Activated CD4-positive, alpha-beta T cell treated with anti-CD3 and anti-CD28 coated beads, Interleukin-10, Interleukin-2, amounts not matched to agents 100 ng/mL and 50 ng/mL, durations not matched to agents 16 hours and 8 hours (primary cell): ENCODE measurements at regions not wholly inside any gene's neighbourhood (a gene's known extent, or its start where the extent isn't known, plus 50 kb on each side); places are given as distances from the start of the nearest gene placed in this dataset.
"Not testable (repeated sequence)": the region's sequence is repeated elsewhere in the genome, so short reads cannot be mapped to it uniquely, and the experiment has no call there.

Experiments used
- DNase-seq: peaks from one replicate; pipeline ENCODE4 v3.0.0-alpha.2; 2020

DNA sequence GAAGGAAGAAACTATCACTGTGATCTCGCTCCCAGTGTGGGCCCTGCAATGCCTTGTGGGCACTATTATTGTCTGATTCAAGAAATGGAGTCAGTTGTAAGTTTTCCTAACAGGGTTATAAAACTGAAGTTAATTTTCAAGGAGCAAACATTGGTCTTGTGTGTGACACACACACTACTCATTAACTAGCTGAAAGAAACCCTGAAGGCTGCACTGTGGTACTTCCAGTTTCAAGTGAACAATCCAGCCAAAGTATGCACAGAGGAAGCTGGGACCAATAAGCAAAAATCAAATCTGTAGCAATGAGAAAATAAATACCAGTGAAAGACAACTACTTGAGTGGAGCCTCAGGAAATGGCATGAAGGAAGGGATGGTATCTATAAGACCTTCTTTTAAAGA lies 506.6 kb upstream of the POT1 start:
- no peak for DNase-seq

DNA sequence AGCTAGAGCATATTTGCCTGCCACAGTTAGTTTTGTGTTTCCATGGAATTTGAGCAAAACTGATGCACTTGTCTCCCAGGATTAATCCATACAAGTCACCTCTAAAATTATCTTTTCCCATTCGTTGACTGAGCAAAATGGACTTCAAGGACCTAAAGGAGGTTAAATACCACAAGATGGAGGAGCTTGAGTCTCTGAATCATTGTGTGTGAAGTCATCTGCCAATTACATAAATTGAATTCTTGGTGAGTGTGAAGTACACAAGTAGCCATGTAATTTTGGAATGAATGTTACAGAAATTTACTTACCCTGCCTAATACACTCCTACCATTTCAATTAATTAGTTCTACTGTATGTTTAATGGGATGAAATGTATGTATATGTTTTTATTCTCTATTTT lies 501.7 kb upstream of the POT1 start:
- no peak for DNase-seq

DNA sequence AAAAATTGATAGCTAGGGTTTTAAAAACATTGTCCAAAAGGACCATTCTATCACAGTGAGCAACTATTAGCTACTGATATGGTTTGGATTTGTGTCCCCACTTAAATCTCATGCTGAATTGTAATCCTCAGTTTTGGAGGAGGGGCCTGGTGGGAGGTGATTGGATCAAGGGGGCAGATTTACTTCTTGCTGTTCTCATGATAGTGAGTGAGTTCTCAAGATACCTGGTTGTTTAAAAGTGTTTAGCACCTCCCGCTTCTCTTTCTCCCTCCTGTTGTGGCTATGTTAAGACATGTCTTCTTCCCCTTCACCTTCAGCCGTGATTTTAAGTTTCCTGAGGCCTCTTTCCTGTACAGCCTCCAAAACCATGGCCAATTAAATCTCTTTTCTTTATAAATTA lies 500.4 kb upstream of the POT1 start:
- no peak for DNase-seq

DNA sequence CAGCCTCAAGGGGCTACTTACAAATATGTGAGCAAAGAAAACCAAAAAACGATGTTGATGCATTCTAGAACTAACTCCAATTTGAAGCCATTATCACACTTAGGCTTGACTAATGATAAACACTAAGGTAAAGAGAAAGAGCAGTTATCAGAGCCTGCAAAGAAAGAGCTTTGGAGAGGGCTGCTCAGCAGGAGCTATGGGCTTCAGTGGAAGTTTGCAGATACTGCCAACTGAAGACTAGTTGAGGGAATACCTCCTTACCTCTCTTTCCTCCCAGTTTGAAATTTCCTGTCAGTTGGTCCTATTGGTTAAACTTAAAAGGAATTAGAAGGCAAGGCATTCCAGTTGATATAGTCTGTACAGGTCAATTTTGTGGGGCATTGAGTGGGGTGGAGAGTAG lies 498.1 kb upstream of the POT1 start:
- no peak for DNase-seq

DNA sequence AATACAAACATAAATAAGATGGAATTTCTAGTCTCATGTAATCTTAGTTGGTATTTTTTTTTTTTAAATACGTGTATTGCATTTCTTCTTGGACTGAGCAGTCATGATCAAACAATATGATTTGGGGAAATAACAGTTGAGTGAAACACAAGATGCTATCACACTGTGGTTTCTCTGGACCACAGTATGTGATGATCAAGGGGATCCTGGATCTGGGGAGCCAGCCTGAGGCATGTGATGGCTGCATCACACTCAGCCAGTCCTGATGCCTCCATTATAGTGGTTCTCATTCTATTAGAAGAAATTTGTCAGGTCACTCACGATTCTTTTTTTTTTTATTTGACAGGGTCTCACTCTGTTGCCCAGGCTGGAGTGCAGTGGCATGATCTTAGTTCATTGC lies 495.9 kb upstream of the POT1 start:
- DNase-seq = no peak

DNA sequence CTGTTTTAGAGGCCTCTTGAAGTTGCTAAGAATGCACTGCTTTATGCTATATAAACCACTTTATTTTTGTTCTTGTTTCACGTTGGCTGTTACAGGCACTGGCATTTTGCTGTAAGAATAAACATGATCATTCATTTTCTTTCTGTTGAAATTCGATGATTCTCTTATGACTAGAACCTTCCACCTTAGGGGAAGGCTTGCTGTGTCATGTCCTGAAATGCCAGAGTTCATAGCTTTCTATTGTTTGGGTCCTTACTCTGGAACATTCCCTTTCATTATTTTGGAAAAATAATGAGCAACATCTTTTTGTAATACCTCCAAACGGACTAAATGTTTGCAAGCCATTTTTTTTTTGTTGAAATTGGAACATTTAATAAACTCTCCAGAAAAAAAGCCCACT lies 495.1 kb upstream of the POT1 start:
- DNase-seq = no peak

DNA sequence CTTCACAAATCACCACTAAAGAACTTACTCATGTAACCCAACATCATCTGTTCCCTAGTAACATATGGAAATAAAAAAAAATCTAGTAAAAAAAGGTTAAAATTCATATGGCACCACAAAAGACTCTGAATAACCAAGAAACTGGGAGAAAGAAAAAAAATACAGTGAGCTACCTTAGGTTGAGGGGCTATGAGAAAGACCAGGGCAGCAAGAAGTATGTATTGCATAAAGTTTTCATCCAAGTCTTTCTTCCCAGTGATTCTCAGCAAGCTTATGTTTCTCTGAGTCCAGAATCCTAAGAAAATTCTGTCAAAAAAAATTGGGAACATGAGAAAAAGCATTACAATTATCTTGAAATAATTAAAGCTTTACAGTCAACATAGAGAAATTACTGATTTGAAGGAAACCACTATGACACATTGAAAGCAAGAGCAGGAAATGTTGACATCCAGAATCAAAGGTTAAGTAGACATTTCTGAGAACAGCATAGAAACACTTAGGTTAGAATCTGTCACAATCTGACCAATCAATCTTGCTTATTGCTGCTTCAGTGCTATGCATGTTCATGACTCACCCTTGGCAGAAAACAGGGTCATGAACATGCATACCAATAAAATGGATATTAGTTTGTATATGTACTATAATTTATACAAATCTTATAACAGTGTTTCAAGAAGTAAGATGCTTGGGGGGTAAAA lies 494.0 kb upstream of the POT1 start:
- DNase-seq = peak; percentile 53

DNA sequence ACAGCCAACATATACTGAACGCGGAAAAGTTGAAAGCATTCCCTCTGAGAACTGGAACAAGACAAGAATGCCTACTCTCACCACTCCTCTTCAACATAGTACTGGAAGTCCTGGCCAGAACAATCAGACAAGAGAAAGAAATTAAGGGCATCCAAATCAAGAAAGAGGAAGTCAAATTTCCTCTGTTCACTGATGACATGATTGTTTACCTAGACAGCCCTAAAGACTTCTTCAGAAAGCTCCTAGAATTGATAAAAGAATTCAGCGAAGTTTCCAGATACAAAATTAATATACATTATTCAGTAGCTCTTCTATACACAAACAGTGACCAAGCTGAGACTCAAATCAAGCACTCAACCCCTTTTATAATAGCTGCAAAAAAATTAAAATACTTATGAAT lies 491.8 kb upstream of the POT1 start:
- not testable (repeated sequence) for DNase-seq

DNA sequence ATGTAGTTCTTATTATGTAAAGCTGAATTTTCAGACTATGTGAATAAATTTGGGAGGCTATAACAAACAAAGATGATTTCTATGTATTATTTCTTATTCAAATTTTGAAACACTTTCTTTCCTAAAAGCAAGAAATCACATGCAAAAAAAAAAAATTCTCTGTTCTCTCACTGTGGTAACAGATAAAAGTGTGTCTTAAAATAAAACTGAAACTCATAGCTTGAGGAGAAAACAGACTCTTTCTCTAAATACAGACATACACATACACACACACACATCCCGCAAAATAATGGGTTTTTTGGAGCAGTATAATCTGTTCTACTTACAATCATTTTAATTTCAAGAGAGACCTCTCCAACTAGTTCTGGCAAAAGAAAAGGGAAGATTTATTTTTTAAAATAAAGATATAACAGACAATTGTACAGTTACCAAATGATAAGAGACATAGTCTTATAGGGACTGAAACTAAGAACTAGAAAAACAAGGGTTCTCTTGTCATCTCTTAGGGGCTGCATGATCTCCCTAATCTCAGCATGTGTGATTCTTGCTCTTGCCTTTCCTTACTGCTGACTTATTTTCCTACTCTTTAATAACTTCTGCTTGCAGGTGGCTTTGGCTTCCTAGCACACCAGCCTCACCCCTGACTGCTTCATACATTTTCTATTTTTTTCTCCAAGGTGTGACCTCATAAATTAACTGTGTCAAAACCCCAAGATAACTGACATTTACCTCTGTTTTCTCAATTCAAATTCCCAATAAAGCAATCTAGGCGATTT lies 483.5 kb upstream of the POT1 start:
- no peak for DNase-seq

DNA sequence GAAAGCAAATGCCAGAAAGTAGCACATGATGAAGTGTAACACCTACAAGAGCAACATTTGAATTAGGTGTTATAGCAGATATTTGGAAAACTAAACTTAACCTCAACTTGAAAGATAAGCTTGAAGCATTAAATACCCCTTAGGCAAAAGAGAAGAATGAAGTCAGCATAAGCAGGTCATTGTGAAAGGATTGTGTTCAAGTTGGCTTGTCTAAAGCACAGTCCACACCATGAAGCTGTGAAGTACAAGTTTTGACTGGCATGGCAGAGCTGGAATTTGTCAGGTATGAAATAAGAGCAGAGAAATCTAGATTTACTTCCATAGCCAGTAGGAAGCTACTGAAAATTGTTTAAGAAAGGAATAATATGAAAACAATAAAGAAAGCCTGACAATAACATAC lies 480.3 kb upstream of the POT1 start:
- no peak for DNase-seq

DNA sequence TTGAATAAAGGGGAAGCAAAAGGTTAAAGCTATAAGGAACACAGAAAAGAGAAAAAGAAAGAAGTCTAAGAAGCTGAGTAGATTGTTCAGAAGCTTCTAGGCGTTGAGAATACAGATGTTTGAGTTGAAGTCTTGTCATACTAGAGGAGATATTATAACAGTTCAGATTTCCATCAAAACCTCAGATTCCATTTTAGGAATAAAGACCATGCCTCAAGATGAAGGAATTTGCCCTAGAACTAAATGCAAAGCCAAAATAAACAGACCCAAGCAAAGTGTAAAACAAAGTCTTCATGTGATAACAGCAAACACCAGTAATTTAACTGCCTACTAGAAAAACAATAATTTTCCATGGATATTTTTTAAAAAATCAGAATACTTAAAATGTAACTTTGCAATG lies 476.5 kb upstream of the POT1 start:
- DNase-seq = no peak

DNA sequence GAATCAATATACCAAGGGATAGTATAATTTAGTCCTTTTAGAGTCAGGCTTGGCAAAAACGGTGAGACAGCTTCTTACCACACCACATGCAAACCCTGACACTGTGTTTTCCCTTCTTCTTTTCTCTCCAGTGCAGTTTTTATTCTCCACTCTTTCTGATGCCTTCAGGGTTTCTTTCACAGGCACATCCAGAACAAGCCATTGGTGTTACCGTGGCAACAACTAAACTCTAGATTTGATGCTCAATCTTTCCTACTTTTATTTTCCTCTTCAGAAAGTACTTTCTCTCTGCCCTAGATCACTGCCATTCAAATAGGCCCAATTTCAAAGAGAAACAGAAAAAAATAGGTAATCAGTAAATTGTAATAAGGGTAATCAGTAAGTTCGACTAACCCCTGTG lies 469.8 kb upstream of the POT1 start:
- no peak for DNase-seq

DNA sequence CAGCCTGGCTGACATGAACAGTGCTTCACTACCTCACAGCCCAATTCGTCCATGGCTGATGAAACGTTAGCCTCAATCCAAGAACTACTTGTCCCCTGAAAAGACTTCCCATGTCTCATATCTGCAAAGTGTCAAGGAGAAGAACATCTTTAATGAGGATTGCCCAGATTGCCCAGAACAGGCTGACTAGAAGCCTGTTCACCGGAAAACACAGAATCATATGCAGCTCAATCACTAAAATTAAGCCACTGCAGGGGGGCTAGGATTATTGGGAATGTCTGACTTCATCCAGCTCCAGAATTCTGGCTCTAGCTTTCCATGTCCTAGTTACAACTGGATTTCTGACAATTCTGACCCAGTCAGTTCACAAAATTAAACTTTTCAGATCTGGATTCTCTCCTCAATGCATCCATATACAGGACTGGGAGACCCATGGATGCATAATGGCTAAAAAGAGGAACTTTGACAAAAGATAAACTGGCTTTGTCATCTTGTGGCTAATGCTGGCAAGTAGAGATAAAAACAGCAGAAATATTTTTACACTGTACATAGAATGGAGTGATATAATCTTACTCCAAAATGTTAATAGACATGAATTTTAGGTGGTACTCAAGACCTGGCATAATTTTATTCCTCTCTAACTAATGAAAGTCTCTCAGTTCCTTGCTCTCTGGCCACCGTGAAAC lies 467.0 kb upstream of the POT1 start:
- no peak for DNase-seq

DNA sequence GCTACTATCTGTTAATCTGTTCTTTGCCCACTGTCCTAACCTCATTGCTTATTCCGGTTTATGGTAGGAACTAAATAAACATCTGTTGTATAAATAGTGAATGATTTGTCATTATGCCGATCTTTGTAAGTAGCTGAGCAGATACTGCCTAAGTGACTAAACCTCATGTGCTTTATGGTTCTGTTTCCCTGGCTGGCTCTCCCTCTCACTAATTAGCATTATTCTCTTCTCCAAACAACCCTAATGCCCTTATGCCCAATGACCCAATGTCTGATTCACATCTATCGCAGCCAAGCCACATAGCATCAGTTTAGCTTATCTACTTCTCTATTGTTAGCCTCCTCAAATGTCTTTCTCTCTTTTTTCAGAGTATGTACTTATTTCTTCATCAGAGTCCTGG lies 462.3 kb upstream of the POT1 start:
- DNase-seq = no peak

DNA sequence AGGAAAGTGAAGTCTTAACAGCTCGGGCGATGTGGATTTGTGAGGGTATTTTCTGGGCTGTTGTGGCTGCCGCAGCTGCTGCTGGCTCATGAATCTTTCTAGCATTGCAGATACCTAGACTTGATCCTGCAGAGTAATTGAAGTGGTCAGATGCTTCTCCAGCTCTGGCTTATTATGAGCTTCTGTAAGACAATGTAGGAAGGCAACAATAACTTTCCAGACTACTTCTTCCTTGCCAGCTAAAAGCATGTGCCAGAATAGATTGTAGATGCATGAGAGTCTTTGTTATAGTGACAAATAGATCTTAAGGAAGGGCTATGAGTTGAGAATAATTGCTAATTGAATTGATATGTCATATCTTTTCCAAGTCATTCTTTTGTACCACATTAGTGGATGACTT lies 461.4 kb upstream of the POT1 start:
- DNase-seq = no peak

DNA sequence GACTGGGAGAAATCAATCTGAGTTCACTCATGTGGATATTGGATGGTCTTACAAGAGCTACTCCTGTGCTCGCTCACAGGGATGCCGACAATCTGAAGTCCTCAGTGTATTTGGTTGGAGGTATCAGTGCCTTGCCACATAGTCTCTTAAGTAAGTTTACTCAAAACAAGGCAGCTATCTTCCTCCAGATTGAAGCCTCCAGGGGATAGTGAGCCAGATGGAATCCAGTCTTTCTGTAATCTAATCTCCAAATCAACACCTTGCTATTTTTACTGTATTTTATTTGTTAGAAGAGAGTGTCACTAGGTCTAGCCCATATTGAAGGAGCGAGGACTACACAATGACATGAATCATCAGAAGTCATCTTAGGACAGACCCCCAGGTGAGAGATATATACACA lies 456.6 kb upstream of the POT1 start:
- no peak for DNase-seq

DNA sequence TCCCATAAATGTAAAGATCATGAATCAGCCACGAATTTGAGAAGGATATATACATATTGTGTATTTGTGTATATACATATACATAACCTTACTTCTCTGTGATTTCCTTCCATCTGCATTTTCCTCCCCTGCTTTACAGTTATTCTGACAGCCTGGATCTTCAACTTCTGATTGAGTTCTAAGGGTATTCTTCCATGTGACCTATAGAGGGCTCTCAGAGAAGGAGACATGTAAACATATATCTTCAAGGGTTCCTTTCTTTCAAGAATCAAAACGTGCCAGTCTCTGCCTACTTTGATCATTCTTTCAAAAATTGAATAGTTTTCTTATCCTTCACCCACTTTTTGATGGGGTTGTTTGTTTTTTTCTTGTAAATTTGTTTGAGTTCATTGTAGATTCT lies 453.7 kb upstream of the POT1 start:
- DNase-seq = no peak

DNA sequence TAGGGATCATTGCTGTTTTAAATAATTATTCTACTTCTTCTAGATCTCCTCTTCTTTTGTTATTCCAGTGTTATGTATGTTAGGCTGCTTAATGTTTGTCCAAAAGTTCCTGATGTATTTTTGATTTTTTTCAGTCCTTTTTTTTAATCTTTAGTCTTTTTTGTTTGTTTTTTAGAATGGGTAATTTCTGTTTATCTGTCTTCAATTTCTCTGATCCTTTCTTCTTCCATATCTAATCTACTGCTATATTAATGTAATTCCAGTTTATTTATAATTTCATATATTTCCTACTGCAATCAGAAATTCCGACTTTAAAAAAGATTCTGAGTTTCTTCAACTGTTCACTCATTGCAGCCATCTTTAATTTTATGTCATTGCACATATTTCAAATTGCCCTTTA lies 452.8 kb upstream of the POT1 start:
- no peak for DNase-seq

DNA sequence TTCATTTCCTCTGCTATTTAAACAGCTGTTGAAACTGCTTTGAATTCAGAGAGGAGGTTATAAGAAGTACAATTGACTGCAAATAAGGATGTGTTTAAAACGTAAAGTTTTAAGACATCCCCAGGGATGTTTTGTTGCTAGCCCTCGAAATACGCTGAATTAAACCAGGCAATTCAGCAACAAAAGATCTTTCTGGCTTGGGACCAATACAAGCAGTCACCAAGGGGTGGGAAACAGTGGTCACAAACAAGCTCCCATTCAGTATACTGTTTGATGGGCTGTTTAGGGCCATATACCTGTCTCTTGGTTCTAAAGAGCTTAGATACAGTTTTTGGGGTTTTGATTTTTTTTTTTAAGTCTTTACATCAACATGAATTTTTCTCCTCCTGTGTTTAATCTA lies 446.3 kb upstream of the POT1 start:
- no peak for DNase-seq

DNA sequence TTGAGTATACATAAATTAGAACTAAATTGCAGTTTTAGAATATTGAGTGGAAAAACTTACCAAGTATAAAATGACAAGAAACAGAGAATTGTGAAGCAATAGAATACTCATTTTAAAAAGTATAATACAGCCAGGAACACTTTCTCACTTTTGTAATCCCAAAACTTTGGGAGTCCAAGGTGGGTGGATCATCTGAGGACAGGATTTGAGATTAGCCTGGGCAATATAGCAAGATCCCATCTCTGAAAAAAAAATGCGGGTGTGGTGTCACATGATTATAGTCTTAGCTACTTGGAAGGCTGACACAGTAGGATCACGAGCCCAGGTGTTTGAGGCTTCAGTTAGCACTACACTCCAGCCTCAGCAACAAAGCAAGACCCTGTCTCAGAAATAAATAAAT lies 440.9 kb upstream of the POT1 start:
- no peak for DNase-seq

DNA sequence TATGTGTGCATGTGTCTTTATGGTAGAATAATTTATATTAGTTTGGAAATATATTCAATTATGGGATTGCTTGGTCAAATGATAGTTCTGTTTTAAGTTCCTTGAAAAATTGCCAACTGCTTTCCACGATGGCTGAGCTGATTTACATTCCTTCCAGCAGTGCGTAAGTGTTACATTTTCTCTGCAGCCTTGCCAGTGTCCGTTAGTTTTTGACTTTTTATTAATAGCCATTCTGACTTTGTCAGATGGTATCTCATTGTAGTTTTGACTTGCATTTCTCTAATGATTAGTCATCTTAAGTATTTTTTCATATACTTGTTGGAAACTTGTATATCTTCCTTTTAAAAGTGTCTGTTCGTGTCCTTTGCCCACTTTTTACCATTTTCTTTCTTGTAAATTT lies 434.2 kb upstream of the POT1 start:
- no peak for DNase-seq

DNA sequence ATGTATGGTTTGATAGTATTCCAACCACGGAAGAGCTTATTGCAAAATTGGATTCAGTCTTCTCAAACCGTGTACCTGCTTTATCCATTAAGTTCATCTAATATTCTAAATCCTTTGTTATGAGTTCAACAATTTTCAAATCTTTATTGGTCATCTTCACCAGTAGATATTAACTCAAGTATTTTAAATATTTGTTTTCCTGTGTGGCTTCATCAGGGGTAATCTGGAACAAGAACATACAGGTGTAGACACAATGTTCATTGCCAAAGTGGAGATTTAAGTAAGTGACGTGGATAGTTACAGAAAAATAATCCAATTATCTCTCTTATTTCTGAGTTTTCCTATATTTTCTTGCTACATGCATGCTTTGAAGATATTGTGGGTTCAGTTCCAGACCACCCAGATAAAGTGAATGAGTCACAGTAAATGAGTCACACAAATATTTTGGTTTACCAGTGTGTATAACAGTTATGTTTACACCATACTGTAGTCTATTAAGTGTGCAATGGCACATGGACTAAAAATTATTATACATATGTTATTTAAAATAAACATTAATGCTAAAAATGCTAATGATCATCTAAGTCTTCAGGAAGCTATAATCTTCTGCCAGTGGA lies 429.0 kb upstream of the POT1 start:
- no peak for DNase-seq

DNA sequence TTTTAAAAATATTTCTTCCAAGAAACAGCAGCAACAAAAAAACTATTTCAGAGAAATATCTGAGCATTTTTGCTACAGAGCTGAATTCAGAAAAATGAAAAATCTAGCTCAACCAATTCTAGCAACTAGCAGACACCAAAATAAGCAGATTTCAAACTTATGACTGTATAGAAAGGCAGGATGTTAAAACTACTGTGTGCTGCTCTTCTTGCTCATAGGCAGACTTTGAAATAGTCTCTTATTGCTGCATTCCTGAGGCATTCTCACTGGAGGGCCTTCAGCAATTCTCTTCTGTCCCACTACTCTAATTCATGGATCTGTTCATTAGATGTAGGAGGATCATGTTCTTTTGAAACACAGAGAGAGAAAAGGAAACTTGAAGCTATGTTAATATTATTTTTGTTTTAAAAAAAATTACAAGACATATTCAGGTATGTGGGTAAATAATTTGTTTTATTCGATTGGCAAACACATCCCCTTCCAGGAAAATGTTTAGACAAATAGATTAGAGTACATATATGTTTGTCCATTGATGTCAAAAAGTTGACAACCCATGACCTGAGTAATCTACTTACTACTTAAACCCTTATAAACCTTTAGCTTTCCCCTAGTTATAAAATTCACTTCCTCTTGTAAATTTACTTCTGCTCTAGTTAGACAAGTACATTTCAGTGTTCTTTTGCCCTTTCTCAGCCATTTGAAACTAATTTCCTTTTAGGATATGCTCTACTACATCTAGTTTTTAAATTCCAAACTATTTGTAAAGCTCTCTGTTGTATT lies 428.2 kb upstream of the POT1 start:
- no peak for DNase-seq
